IMR-90 (cell line): ENCODE measurements at regions not wholly inside any gene's neighbourhood (a gene's known extent, or its start where the extent isn't known, plus 50 kb on each side); places are given as distances from the start of the nearest gene placed in this dataset.

ENCODE experiments used
- ATAC-seq: fragments of 200-7000 bp; cut with Tn5 transposase; 2 replicates; pipeline ENCODE4 v1.9.1; 2020; ENCODE audit warnings: low read depth, mild to moderate bottlenecking, moderate library complexity
- BruUV-seq: library from RNA; stranded (reverse); fragments of 400-500 nt; replicated peaks from 2 replicates; lab custom pipeline; 2021; lab: Mats Ljungman, UMichigan
- CTCF ChIA-PET: fragments of 300-600 bp; formaldehyde crosslinking; extraction: SDS; loops from one replicate; lab custom pipeline; 2021; ENCODE audit warnings: antibody characterized with exemption; lab: Yijun Ruan, JAX
- POLR2A ChIA-PET: fragments of 300-600 bp; sonication (Branson Sonifier 250); formaldehyde crosslinking; loops from one replicate; lab custom pipeline; 2022; ENCODE audit warnings: antibody characterized with exemption; ENCODE audit not compliant: unreplicated experiment; lab: Charles Lee
- DNase-seq: peaks from one replicate; pipeline ENCODE4 v3.0.0; 2013
- H2AFZ ChIP-seq: replicated peaks from 2 replicates; pipeline ENCODE3; 2013; ENCODE audit warnings: low read length, mild to moderate bottlenecking; ENCODE audit not compliant: poor library complexity
- H2AK5ac ChIP-seq: 2 replicates; pipeline ENCODE4 v1.6.1; 2013; ENCODE audit warnings: low read depth, low read length, inconsistent platforms
- H2AK9ac ChIP-seq: replicated peaks from 2 replicates; pipeline ENCODE3; 2013; ENCODE audit warnings: mild to moderate bottlenecking, low read depth, low read length, moderate library complexity; ENCODE audit not compliant: poor library complexity
- H2BK120ac ChIP-seq: 2 replicates; pipeline ENCODE4 v1.6.1; 2013; ENCODE audit warnings: low read depth, low read length, inconsistent platforms
- H2BK15ac ChIP-seq: 3 replicates; pipeline ENCODE4 v1.6.1; 2013; ENCODE audit warnings: low read depth, low read length, inconsistent platforms
- H2BK20ac ChIP-seq: 2 replicates; pipeline ENCODE4 v1.6.1; 2013; ENCODE audit warnings: low read depth, mild to moderate bottlenecking, inconsistent platforms, low read length, moderate library complexity
- H2BK5ac ChIP-seq: 2 replicates; pipeline ENCODE4 v1.6.1; 2013; ENCODE audit warnings: mild to moderate bottlenecking, low read depth, low read length, inconsistent platforms; ENCODE audit not compliant: poor library complexity, severe bottlenecking
- H3K14ac ChIP-seq: replicated peaks from 2 replicates; pipeline ENCODE4 v1.6.1; 2013; ENCODE audit warnings: low read depth, low read length, inconsistent platforms
- H3K18ac ChIP-seq: 2 replicates; pipeline ENCODE4 v1.6.1; 2013; ENCODE audit warnings: low read depth, low read length, control low read depth
- H3K23ac ChIP-seq: 2 replicates; pipeline ENCODE4 v1.6.1; 2013; ENCODE audit warnings: low read depth, low read length, inconsistent platforms
- H3K27ac ChIP-seq: 2 replicates; pipeline ENCODE4 v1.5.1; 2013; ENCODE audit warnings: mild to moderate bottlenecking, control low read depth, low read length; ENCODE audit not compliant: insufficient read depth
- H3K27me3 ChIP-seq: 2 replicates; pipeline ENCODE4 v1.6.1; 2013; ENCODE audit warnings: low read length; ENCODE audit not compliant: control insufficient read depth, insufficient read depth
- H3K36me3 ChIP-seq: 2 replicates; pipeline ENCODE4 v1.6.1; 2013; ENCODE audit warnings: low read length, mixed read lengths; ENCODE audit not compliant: control insufficient read depth, insufficient read depth
- H3K4ac ChIP-seq: 2 replicates; pipeline ENCODE4 v1.6.1; 2013; ENCODE audit warnings: low read depth, low read length, inconsistent platforms
- H3K4me1 ChIP-seq: 2 replicates; pipeline ENCODE4 v1.6.1; 2013; ENCODE audit warnings: low read length, mixed read lengths; ENCODE audit not compliant: control insufficient read depth, insufficient read depth
- H3K4me2 ChIP-seq: 2 replicates; pipeline ENCODE4 v1.6.1; 2013; ENCODE audit warnings: low read depth, mild to moderate bottlenecking, control low read depth, low read length, moderate library complexity
- H3K4me3 ChIP-seq: 2 replicates; pipeline ENCODE4 v1.5.1; 2013; ENCODE audit warnings: low read depth, mild to moderate bottlenecking, control low read depth, low read length, moderate library complexity; ENCODE audit not compliant: insufficient read depth
- H3K56ac ChIP-seq: 2 replicates; pipeline ENCODE4 v1.6.1; 2013; ENCODE audit warnings: low read length, inconsistent platforms; ENCODE audit not compliant: insufficient read depth; ENCODE audit errors: extremely low read depth
- H3K79me1 ChIP-seq, 2 experiments: 2 replicates each; pipeline ENCODE4 v1.6.1; 2013; ENCODE audit warnings: low read length in 2 of 2, inconsistent platforms in 1 of 2, low read depth in 1 of 2
- H3K9ac ChIP-seq: 2 replicates; pipeline ENCODE4 v1.6.1; 2013; ENCODE audit warnings: low read depth, low read length, control low read depth
- H3K9me1 ChIP-seq: 2 replicates; pipeline ENCODE4 v1.6.1; 2013; ENCODE audit warnings: low read length, inconsistent platforms; ENCODE audit not compliant: insufficient read depth
- H3K9me3 ChIP-seq: 2 replicates; pipeline ENCODE4 v1.6.1; 2013; ENCODE audit warnings: low read length; ENCODE audit not compliant: control insufficient read depth, insufficient read depth
- H4K20me1 ChIP-seq: 2 replicates; pipeline ENCODE4 v1.6.1; 2013; ENCODE audit warnings: low read length, inconsistent platforms; ENCODE audit not compliant: insufficient read depth
- H4K5ac ChIP-seq: 2 replicates; pipeline ENCODE4 v1.6.1; 2013; ENCODE audit warnings: mild to moderate bottlenecking, low read depth, low read length, control low read depth
- H4K8ac ChIP-seq, 2 experiments: 2 replicates each; pipeline ENCODE4 v1.6.1; 2013; ENCODE audit warnings: low read depth in 2 of 2, low read length in 2 of 2, control low read depth in 1 of 2, inconsistent platforms in 1 of 2
- H4K91ac ChIP-seq: 2 replicates; pipeline ENCODE4 v1.6.1; 2013; ENCODE audit warnings: low read depth, low read length, inconsistent platforms; ENCODE audit not compliant: insufficient read depth
- CHD1 ChIP-seq: IDR thresholded peaks from 2 replicates; pipeline ENCODE4 v1.6.1; 2012; ENCODE audit warnings: low read depth, low read length, improper control_type of control experiment
- FOS ChIP-seq: fragments of 150-350 bp; IDR thresholded peaks from 2 replicates; pipeline ENCODE4 v1.6.1; 2016; ENCODE audit warnings: low read depth, low read length
- MAFK ChIP-seq: IDR thresholded peaks from 2 replicates; pipeline ENCODE4 v1.6.1; 2012; ENCODE audit warnings: low read depth, low read length, improper control_type of control experiment
- MXI1 ChIP-seq: IDR thresholded peaks from 2 replicates; pipeline ENCODE4 v1.6.1; 2012; ENCODE audit warnings: low read depth, mild to moderate bottlenecking, low read length, moderate library complexity, borderline replicate concordance
- NFE2L2 ChIP-seq: fragments of 150-350 bp; IDR thresholded peaks from 2 replicates; pipeline ENCODE4 v1.6.1; 2016; ENCODE audit warnings: low read depth, mild to moderate bottlenecking, low read length
- SMC3 ChIP-seq: fragments of 150-350 bp; IDR thresholded peaks from 2 replicates; pipeline ENCODE4 v1.6.1; 2016; ENCODE audit warnings: low read depth, mild to moderate bottlenecking, antibody characterized with exemption, low read length, moderate library complexity
- WGBS, 2 experiments: methylation state at CpG; one replicate each; pipeline versions ENCODE4 v1.1.5 to v1.1.7; 2013; ENCODE audit warnings: missing lambda C conversion rate in 2 of 2; ENCODE audit not compliant: insufficient read length in 1 of 2; ENCODE audit errors: extremely low coverage in 2 of 2; 5-methylcytosine and 5-hydroxymethylcytosine counted together
- dilution Hi-C: fragments of 300-500 bp; cut with HindIII; formaldehyde crosslinking; loops from one replicate; pipeline ENCODE4 v1.14.3; 2018; ENCODE audit warnings: low sequenced_read_pairs; ENCODE audit not compliant: unreplicated experiment
- in situ Hi-C: fragments of 300-500 bp; cut with MboI; formaldehyde crosslinking; loops from 3 replicates; pipeline ENCODE4 v1.14.3; 2019; ENCODE audit warnings: low sequenced_read_pairs, inconsistent platforms, mixed read lengths
- intact Hi-C: fragments of 100-400 bp; cut with micrococcal nuclease; formaldehyde crosslinking; loops from 2 replicates; pipeline ENCODE4 v1.10.0; 2022
- TF ChIP-seq, protein P1 (sequence below): conservative IDR thresholded peaks from 2 replicates; pipeline ENCODE4 v1.5.1; 2012; ENCODE audit warnings: mild to moderate bottlenecking, low read depth, low read length, improper control_type of control experiment
- TF ChIP-seq, protein P2 (sequence below): fragments of 150-350 bp; IDR thresholded peaks from 2 replicates; pipeline ENCODE4 v1.6.1; 2016; ENCODE audit warnings: low read depth, mild to moderate bottlenecking, low read length, moderate library complexity, borderline replicate concordance

DNA sequence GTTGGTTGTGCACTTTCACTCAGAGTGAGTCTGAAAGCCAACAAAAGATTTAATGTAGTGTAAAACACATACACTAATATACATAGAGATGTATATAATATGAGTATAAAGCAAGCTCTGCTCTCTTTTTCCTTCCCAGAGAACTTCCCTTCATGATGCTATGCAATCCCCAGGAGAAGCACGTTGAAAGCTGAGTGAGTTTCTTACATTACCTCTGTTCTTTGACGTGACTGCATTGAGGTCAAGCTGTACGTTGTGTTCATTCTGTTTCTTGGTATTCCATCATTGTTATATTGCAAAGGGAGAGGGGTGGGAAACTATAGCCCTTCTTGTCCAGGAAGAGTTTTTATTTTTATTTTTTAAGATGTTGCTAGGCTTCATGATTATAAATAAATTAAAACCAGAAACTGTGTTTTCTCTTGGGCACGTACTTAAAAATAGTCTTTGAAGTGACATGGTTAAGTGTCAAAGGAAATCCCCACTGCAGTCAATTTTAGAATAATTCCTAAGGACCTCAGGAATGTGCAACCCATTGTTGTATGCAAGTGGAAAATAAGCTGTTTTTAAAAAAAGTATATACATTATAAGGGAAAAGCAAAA, 651.0 kb downstream of the CD109 start:
- no peak overlapping the region for H4K91ac ChIP-seq
- dilution Hi-C loops (no loop called here), in situ Hi-C loops (no loop called here), intact Hi-C loops (no loop called here)
- DNase-seq (no peak), ATAC-seq (no peak)
- no peak overlapping the region for H3K27ac ChIP-seq
- no peaks in the 10 kb centered on the region for H4K20me1 ChIP-seq
- H4K5ac ChIP-seq: no peak overlapping the region
- H3K27me3 ChIP-seq: no peaks in the 10 kb centered on the region
- no peak overlapping the region for H3K4ac ChIP-seq
- H3K9ac ChIP-seq: no peak overlapping the region
- no TSS peak for BruUV-seq
- no peak overlapping the region for H2AK9ac ChIP-seq
- H2BK15ac ChIP-seq: 0 out of 3 replicates have a peak overlapping the region, but pooled peaks have one; percentile 56
- H3K4me2 ChIP-seq: no peak overlapping the region
- H3K18ac ChIP-seq: no peak overlapping the region
- CTCF ChIA-PET: no interaction called here
- no peaks in the 10 kb centered on the region for H3K79me1 ChIP-seq
- no peaks in the 10 kb centered on the region for H3K9me3 ChIP-seq
- H2BK120ac ChIP-seq: no peak overlapping the region
- H2AK5ac ChIP-seq: no peak overlapping the region
- no peak overlapping the region for H3K56ac ChIP-seq
- H4K8ac ChIP-seq: no peak overlapping the region
- H2BK5ac ChIP-seq: no peak overlapping the region
- WGBS, 2 experiments: 40% methylated on average over 1 of the region's 4 CpGs; no CpG with 5 or more reads in 1 of the 2 experiments
- TF ChIP-seq MAFK (no peak), FOS (no peak), MXI1 (no peak), CHD1 (no peak), NFE2L2 (no peak), SMC3 (no peak)
- TF ChIP-seq, protein P1, sequence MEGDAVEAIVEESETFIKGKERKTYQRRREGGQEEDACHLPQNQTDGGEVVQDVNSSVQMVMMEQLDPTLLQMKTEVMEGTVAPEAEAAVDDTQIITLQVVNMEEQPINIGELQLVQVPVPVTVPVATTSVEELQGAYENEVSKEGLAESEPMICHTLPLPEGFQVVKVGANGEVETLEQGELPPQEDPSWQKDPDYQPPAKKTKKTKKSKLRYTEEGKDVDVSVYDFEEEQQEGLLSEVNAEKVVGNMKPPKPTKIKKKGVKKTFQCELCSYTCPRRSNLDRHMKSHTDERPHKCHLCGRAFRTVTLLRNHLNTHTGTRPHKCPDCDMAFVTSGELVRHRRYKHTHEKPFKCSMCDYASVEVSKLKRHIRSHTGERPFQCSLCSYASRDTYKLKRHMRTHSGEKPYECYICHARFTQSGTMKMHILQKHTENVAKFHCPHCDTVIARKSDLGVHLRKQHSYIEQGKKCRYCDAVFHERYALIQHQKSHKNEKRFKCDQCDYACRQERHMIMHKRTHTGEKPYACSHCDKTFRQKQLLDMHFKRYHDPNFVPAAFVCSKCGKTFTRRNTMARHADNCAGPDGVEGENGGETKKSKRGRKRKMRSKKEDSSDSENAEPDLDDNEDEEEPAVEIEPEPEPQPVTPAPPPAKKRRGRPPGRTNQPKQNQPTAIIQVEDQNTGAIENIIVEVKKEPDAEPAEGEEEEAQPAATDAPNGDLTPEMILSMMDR: no peak
- TF ChIP-seq, protein P2, sequence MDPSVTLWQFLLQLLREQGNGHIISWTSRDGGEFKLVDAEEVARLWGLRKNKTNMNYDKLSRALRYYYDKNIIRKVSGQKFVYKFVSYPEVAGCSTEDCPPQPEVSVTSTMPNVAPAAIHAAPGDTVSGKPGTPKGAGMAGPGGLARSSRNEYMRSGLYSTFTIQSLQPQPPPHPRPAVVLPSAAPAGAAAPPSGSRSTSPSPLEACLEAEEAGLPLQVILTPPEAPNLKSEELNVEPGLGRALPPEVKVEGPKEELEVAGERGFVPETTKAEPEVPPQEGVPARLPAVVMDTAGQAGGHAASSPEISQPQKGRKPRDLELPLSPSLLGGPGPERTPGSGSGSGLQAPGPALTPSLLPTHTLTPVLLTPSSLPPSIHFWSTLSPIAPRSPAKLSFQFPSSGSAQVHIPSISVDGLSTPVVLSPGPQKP: no peak
- no peaks in the 10 kb centered on the region for H3K4me1 ChIP-seq
- no peak overlapping the region for H3K14ac ChIP-seq
- no peak overlapping the region for H2AFZ ChIP-seq
- no peaks in the 10 kb centered on the region for H3K9me1 ChIP-seq
- no peak overlapping the region for H2BK20ac ChIP-seq
- no peak overlapping the region for H3K4me3 ChIP-seq
- no peaks in the 10 kb centered on the region for H3K36me3 ChIP-seq
- POLR2A ChIA-PET: no interaction called here
- no peak overlapping the region for H3K23ac ChIP-seq
